ENCODE measurements at regions not wholly inside any gene's neighbourhood (a gene's known extent, or its start where the extent isn't known, plus 50 kb on each side); places are given as distances from the start of the nearest gene placed in this dataset.

GRCh38 chr12:43290836-43291235 is 261.2 kb downstream of the ADAMTS20 start:
- TF ChIP-seq POLR2AphosphoS5 (IDR thresholded peaks at IDR 0.05) (no peak), CTCF (IDR thresholded peaks at IDR 0.05) (no peak), POLR2A (IDR thresholded peaks at IDR 0.05) (no peak)

Measured in prostate gland (tissue), 2 donors.